ENCODE measurements at regions not wholly inside any gene's neighbourhood (a gene's known extent, or its start where the extent isn't known, plus 50 kb on each side); places are given as distances from the start of the nearest gene placed in this dataset.

- no peak for DNase-seq (ENCODE audit: low spot score)
Measured at GRCh38 chr3:161444694-161445077, 51.9 kb upstream of the OTOL1 start.

GRCh38 chr3:161443921-161444693 is 52.5 kb upstream of the OTOL1 start:
- no peak for DNase-seq (ENCODE audit: low spot score)

GRCh38 chr3:161430307-161430706 is 59.0 kb upstream of the SPTSSB start:
- DNase-seq (ENCODE audit: low spot score): no peak

GRCh38 chr3:161427347-161427746 is 56.0 kb upstream of the SPTSSB start:
- DNase-seq (ENCODE audit: low spot score): no peak

- DNase-seq (ENCODE audit: low spot score): no peak
Measured at GRCh38 chr3:161426758-161427157, 55.4 kb upstream of the SPTSSB start.

- DNase-seq (ENCODE audit: low spot score): peak; percentile 84
Measured at GRCh38 chr3:161423911-161424522, 52.7 kb upstream of the SPTSSB start.

- DNase-seq (ENCODE audit: low spot score): no peak
Measured at GRCh38 chr3:161422171-161422700, 50.9 kb upstream of the SPTSSB start.
